Adrenal gland (tissue), 9 donors: ENCODE measurements at regions not wholly inside any gene's neighbourhood (a gene's known extent, or its start where the extent isn't known, plus 50 kb on each side); places are given as distances from the start of the nearest gene placed in this dataset.

Source experiments
- DNase-seq, 7 donors: peaks; one replicate each; pipeline ENCODE4 v3.0.0-alpha.2; 2019 to 2020
- H3K27ac ChIP-seq, 5 donors: fragments of 200-600 bp; sonication (generic) in 4 of 5; 1 replicate in 3 of 5; 2 replicates in 2 of 5; pipeline versions ENCODE4 v1.5.1 to v1.8.0; 2016 to 2020; ENCODE audit warnings: mild to moderate bottlenecking in 1 of 5
- H3K27me3 ChIP-seq: fragments of 200-600 bp; 2 replicates; pipeline ENCODE4 v1.8.0; 2021
- H3K36me3 ChIP-seq, 2 donors: fragments of 200-600 bp; replicated peaks in 1 of 2; 1 replicate in 1 of 2; 2 replicates in 1 of 2; pipeline versions ENCODE4 v1.5.1 to v1.8.0; 2018 to 2022
- H3K4me1 ChIP-seq, 2 donors: fragments of 200-600 bp; replicated peaks in 1 of 2; 1 replicate in 1 of 2; 2 replicates in 1 of 2; pipeline versions ENCODE4 v1.5.1 to v1.8.0; 2018 to 2021
- H3K4me3 ChIP-seq, 4 donors: fragments of 200-600 bp; sonication (generic) in 3 of 4; one replicate each; pipeline ENCODE4 v1.5.1; 2016 to 2018
- H3K9me3 ChIP-seq, 3 donors: fragments of 200-600 bp; sonication (generic) in 1 of 3; replicated peaks in 1 of 3; 1 replicate in 2 of 3; 2 replicates in 1 of 3; pipeline versions ENCODE4 v1.5.1 to v1.8.0; 2016 to 2021
- POLR2A ChIP-seq, 2 donors: fragments of 450-650 bp; IDR thresholded peaks; one replicate each; pipeline ENCODE4 v1.6.1; 2017; ENCODE audit warnings: antibody characterized with exemption in 2 of 2, mild to moderate bottlenecking in 2 of 2, moderate library complexity in 1 of 2
- WGBS, 4 donors: extraction: QIAGEN DNeasy Blood & Tissue Kit in 2 of 4; methylation state at CpG; one replicate each; pipeline versions ENCODE4 v1.1.5 to v1.1.7; 2013 to 2017; 5-methylcytosine and 5-hydroxymethylcytosine counted together
- intact Hi-C, 2 donors: fragments of 100-400 bp; cut with DNase I; formaldehyde crosslinking; loops; one replicate each; pipeline versions ENCODE4 v1.14.1 to v1.15.0; 2022 to 2023
- TF ChIP-seq, protein P1 (sequence below), 6 experiments: fragments of 450-650 bp in 4 of 6; fragments of 200-600 bp in 2 of 6; sonication (generic) in 1 of 6; IDR thresholded peaks; 1 replicate in 5 of 6; 2 replicates in 1 of 6; pipeline versions ENCODE4 v1.5.1 to v1.8.0; 2016 to 2021; ENCODE audit warnings: antibody characterized with exemption in 6 of 6, mild to moderate bottlenecking in 2 of 6, moderate library complexity in 1 of 6
- donor health status: healthy with polysubstance abuse.
- donor health status: Bipolar disorder and iron deficiency.
- donor health status: DM: yes; HTN: yes; CAD: no.
- donor health status: DM: no; HTN: no; CAD: no.
- donor health status: DM: no; HTN: no; CAD: no.

DNA sequence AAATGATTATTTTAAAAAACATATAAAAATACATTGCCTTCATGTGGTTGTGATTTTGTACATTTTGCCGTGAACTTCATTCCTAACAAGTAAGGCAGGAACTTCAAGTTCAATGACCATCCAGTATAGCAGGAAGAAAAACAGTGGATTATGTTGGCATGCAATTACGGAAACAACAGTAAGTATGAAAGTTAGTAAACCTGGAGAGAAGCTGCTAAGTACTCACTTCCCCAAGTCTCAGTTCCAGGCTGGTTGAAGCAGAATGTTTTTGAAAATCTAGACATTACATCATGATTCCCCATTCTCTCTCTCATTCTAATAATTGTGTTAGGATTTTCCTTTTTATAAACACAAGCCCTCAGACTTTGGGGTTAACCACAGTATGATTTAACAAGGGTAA, 987.1 kb upstream of the KLHL29 start:
- WGBS, 4 donors, result 75 to 79% (median 77%) methylated on average over 2 of the region's 2 CpGs

GRCh38 chr2:22403748-22404147, 981.2 kb upstream of the KLHL29 start:
- H3K36me3 ChIP-seq, result no peaks in the 10 kb centered on the region
- H3K4me1 ChIP-seq, result no peaks in the 10 kb centered on the region
- no peak overlapping the region for H3K27ac ChIP-seq
- intact Hi-C loops, result no loop called here
- H3K9me3 ChIP-seq, result no peaks in the 10 kb centered on the region
- TF ChIP-seq, protein P1, sequence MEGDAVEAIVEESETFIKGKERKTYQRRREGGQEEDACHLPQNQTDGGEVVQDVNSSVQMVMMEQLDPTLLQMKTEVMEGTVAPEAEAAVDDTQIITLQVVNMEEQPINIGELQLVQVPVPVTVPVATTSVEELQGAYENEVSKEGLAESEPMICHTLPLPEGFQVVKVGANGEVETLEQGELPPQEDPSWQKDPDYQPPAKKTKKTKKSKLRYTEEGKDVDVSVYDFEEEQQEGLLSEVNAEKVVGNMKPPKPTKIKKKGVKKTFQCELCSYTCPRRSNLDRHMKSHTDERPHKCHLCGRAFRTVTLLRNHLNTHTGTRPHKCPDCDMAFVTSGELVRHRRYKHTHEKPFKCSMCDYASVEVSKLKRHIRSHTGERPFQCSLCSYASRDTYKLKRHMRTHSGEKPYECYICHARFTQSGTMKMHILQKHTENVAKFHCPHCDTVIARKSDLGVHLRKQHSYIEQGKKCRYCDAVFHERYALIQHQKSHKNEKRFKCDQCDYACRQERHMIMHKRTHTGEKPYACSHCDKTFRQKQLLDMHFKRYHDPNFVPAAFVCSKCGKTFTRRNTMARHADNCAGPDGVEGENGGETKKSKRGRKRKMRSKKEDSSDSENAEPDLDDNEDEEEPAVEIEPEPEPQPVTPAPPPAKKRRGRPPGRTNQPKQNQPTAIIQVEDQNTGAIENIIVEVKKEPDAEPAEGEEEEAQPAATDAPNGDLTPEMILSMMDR (IDR thresholded peaks at IDR 0.05), result no peak
- no peak overlapping the region for H3K4me3 ChIP-seq
- DNase-seq, result no peak
- H3K27me3 ChIP-seq, result no peaks in the 10 kb centered on the region
- 69 to 76% (median 71%) methylated on average over 1 of the region's 1 CpG for whole genome bisulfite sequencing, 4 donors

More for the DNA sequence above, 987.1 kb upstream of the KLHL29 start:
- no peak overlapping the region for H3K27ac ChIP-seq
- H3K27me3 ChIP-seq, result no peaks in the 10 kb centered on the region
- no peaks in the 10 kb centered on the region for H3K4me1 ChIP-seq
- no peak for TF ChIP-seq POLR2A (IDR thresholded peaks at IDR 0.05)
- TF ChIP-seq, protein P1 (IDR thresholded peaks at IDR 0.05), result no peak
- no peak overlapping the region for H3K4me3 ChIP-seq
- no peaks in the 10 kb centered on the region for H3K9me3 ChIP-seq
- intact Hi-C loops, result no loop called here
- no peak for DNase-seq
- no peaks in the 10 kb centered on the region for H3K36me3 ChIP-seq

DNA sequence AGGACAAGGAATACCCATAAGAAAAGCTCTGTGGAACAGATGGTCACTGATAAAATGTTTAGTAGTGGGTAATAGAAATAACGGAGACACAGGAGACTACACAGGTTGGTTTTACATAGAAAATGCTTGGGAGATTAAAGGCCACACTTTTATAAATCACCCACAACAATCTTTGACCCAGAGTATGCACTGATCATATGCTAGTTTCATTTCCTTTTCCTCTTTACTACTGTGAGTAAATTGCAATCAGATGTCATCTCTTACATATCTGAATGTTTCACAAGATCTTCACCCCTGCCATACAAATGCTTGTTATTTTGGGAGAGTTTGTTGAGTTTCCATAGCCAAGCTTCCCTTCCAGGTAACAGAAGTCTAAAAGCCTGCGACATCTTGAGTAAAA, 978.4 kb upstream of the KLHL29 start:
- H3K4me3 ChIP-seq, result no peak overlapping the region
- intact Hi-C loops, result no loop called here
- no peaks in the 10 kb centered on the region for H3K9me3 ChIP-seq
- WGBS, 4 donors, result 78 to 86% (median 81%) methylated on average over 2 of the region's 2 CpGs
- no peaks in the 10 kb centered on the region for H3K36me3 ChIP-seq
- H3K27ac ChIP-seq, result no peak overlapping the region
- no peaks in the 10 kb centered on the region for H3K27me3 ChIP-seq
- TF ChIP-seq, protein P1 (IDR thresholded peaks at IDR 0.05), result no peak
- TF ChIP-seq POLR2A (IDR thresholded peaks at IDR 0.05), result no peak
- no peaks in the 10 kb centered on the region for H3K4me1 ChIP-seq
- no peak for DNase-seq

DNA sequence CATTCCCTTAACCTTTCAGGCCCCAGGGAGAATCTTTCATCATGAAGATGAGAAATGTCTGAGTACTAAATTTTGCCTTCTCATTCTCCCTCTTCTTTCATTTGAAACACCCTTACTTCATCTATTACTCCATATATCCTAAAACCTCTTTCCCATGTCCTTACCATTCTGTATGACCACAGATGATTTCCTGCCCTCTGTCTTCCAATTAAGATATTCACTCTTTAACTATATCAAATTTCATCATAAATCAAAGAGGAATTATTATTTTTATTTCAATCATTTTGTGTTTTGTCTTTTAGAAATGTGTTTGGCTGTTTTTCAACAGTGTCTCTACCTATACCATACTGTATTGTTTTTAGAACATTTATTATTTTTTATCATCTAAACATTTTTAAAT, 964.9 kb upstream of the KLHL29 start:
- DNase-seq, result no peak
- Histone ChIP-seq H3K4me3 (no peak overlapping the region), H3K36me3 (no peaks in the 10 kb centered on the region), H3K9me3 (no peaks in the 10 kb centered on the region), H3K27ac (no peak overlapping the region), H3K4me1 (no peaks in the 10 kb centered on the region), H3K27me3 (no peaks in the 10 kb centered on the region)
- TF ChIP-seq POLR2A (IDR thresholded peaks at IDR 0.05), result no peak
- intact Hi-C loops, result no loop called here

DNA sequence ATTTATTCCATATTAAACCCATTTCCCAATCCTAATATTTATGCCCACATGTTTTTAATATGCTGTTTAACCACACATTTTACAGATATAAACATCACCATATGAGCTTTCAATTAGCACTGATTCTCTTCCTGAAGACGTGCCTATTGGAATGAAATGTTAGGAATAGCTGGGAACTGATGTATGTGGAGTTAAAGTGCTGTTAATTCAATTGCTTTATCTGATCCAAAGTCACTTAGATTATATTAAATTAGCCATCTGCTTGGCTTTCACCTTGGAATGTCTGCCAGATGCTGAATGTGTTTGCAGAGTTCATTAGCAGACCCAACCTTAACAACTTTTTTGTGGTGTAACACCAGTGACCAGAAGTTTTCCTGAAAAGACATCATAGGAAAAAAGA, 942.9 kb upstream of the KLHL29 start:
- Histone ChIP-seq H3K4me3 (no peak overlapping the region), H3K27ac (no peak overlapping the region), H3K9me3 (no peaks in the 10 kb centered on the region), H3K4me1 (no peaks in the 10 kb centered on the region), H3K36me3 (no peaks in the 10 kb centered on the region), H3K27me3 (no peaks in the 10 kb centered on the region)
- no peak for DNase-seq
- TF ChIP-seq, protein P1 (IDR thresholded peaks at IDR 0.05), result no peak
- TF ChIP-seq POLR2A (IDR thresholded peaks at IDR 0.05), result no peak
- WGBS, 4 donors, result 52 to 79% (median 65%) methylated on average over 1 of the region's 1 CpG
- intact Hi-C loops, result no loop called here
